Gastroesophageal sphincter (tissue), 3 donors: ENCODE measurements at regions not wholly inside any gene's neighbourhood (a gene's known extent, or its start where the extent isn't known, plus 50 kb on each side); places are given as distances from the start of the nearest gene placed in this dataset.

Source experiments
- CTCF ChIP-seq, 4 experiments: fragments of 200-600 bp in 2 of 4; fragments of 450-650 bp in 2 of 4; sonication (generic) in 1 of 4; IDR thresholded peaks; one replicate each; pipeline ENCODE4 v1.5.1; 2017 to 2019; ENCODE audit warnings: antibody characterized with exemption in 4 of 4, mild to moderate bottlenecking in 2 of 4, moderate library complexity in 2 of 4
- POLR2AphosphoS5 ChIP-seq: sonication (generic); formaldehyde crosslinking; IDR thresholded peaks from one replicate; pipeline ENCODE4 v1.6.1; 2017; ENCODE audit warnings: antibody characterized with exemption

GRCh38 chr7:17086403-17086802 lies 204.6 kb upstream of the AGR3 start:
- TF ChIP-seq CTCF (IDR thresholded peaks at IDR 0.05) (no peak), POLR2AphosphoS5 (no peak)
